H9 (cell line): ENCODE measurements at regions not wholly inside any gene's neighbourhood (a gene's known extent, or its start where the extent isn't known, plus 50 kb on each side); places are given as distances from the start of the nearest gene placed in this dataset.

ENCODE experiments used
- DNase-seq: peaks from one replicate; pipeline ENCODE4 v3.0.0-alpha.2; 2017
- H2AFZ ChIP-seq: one replicate; pipeline ENCODE4 v1.6.1; 2013; ENCODE audit warnings: mild to moderate bottlenecking, low read length, control low read depth, moderate library complexity
- H2AK5ac ChIP-seq: 2 replicates; pipeline ENCODE4 v1.6.1; 2013; ENCODE audit warnings: low read length, control low read depth, mixed read lengths; ENCODE audit not compliant: insufficient read length
- H2BK120ac ChIP-seq: one replicate; pipeline ENCODE4 v1.6.1; 2013; ENCODE audit warnings: low read depth, mild to moderate bottlenecking, low read length, control low read depth, inconsistent platforms; ENCODE audit not compliant: poor library complexity, severe bottlenecking
- H2BK12ac ChIP-seq: 2 replicates; pipeline ENCODE4 v1.6.1; 2013; ENCODE audit warnings: low read length, control low read depth, mixed read lengths, low read depth; ENCODE audit not compliant: insufficient read length
- H2BK15ac ChIP-seq: 2 replicates; pipeline ENCODE4 v1.6.1; 2013; ENCODE audit warnings: low read depth, low read length, control low read depth
- H2BK20ac ChIP-seq: one replicate; pipeline ENCODE4 v1.6.1; 2013; ENCODE audit warnings: low read depth, mild to moderate bottlenecking, low read length, control low read depth, inconsistent platforms; ENCODE audit not compliant: poor library complexity, severe bottlenecking
- H2BK5ac ChIP-seq: 2 replicates; pipeline ENCODE4 v1.6.1; 2013; ENCODE audit warnings: low read length, control low read depth, mixed read lengths; ENCODE audit not compliant: insufficient read length
- H3K14ac ChIP-seq: 2 replicates; pipeline ENCODE4 v1.6.1; 2013; ENCODE audit warnings: low read length, control low read depth; ENCODE audit not compliant: insufficient read depth
- H3K18ac ChIP-seq: 2 replicates; pipeline ENCODE4 v1.6.1; 2013; ENCODE audit warnings: low read depth, mild to moderate bottlenecking, mixed read lengths, low read length, control low read depth; ENCODE audit not compliant: insufficient read length
- H3K23ac ChIP-seq: 2 replicates; pipeline ENCODE4 v1.6.1; 2013; ENCODE audit warnings: low read length, control low read depth, mixed read lengths, low read depth; ENCODE audit not compliant: insufficient read length
- H3K23me2 ChIP-seq: 2 replicates; pipeline ENCODE4 v1.6.1; 2013; ENCODE audit warnings: low read depth, mild to moderate bottlenecking, mixed read lengths, low read length, control low read depth; ENCODE audit not compliant: insufficient read length, poor library complexity, severe bottlenecking
- H3K27ac ChIP-seq: 2 replicates; pipeline ENCODE4 v1.5.1; 2013; ENCODE audit warnings: low read length, control low read depth, mixed read lengths, low read depth; ENCODE audit not compliant: insufficient read length
- H3K27me3 ChIP-seq: 2 replicates; pipeline ENCODE4 v1.6.1; 2013; ENCODE audit warnings: low read length, control low read depth, inconsistent platforms; ENCODE audit not compliant: insufficient read depth
- H3K4ac ChIP-seq: 2 replicates; pipeline ENCODE4 v1.6.1; 2013; ENCODE audit warnings: low read depth, mild to moderate bottlenecking, control low read depth, inconsistent platforms, low read length, moderate library complexity
- H3K4me1 ChIP-seq: 2 replicates; pipeline ENCODE4 v1.6.1; 2013; ENCODE audit warnings: low read length, control low read depth, inconsistent platforms; ENCODE audit not compliant: insufficient read depth
- H3K4me2 ChIP-seq: 2 replicates; pipeline ENCODE4 v1.6.1; 2013; ENCODE audit warnings: low read length, control low read depth, mixed read lengths; ENCODE audit not compliant: insufficient read length, insufficient read depth
- H3K56ac ChIP-seq: 2 replicates; pipeline ENCODE4 v1.6.1; 2013; ENCODE audit warnings: low read depth, mild to moderate bottlenecking, mixed read lengths, low read length, control low read depth; ENCODE audit not compliant: insufficient read length
- H3K79me1 ChIP-seq: 2 replicates; pipeline ENCODE4 v1.6.1; 2013; ENCODE audit warnings: low read depth, mild to moderate bottlenecking, moderate library complexity, low read length, control low read depth, inconsistent platforms; ENCODE audit not compliant: insufficient read depth, poor library complexity, severe bottlenecking
- H3K79me2 ChIP-seq: 2 replicates; pipeline ENCODE4 v1.6.1; 2013; ENCODE audit warnings: low read length, control low read depth, inconsistent platforms; ENCODE audit not compliant: insufficient read depth
- H3K9ac ChIP-seq: 2 replicates; pipeline ENCODE4 v1.6.1; 2013; ENCODE audit warnings: low read length, control low read depth, mixed read lengths; ENCODE audit not compliant: insufficient read length; ENCODE audit errors: extremely low read depth
- H3K9me3 ChIP-seq: one replicate; pipeline ENCODE4 v1.6.1; 2013; ENCODE audit warnings: low read depth, low read length, inconsistent platforms; ENCODE audit not compliant: control insufficient read depth
- H3T11ph ChIP-seq: one replicate; pipeline ENCODE4 v1.6.1; 2013; ENCODE audit warnings: mild to moderate bottlenecking, low read length, control low read depth, inconsistent platforms
- H4K20me1 ChIP-seq: one replicate; pipeline ENCODE4 v1.6.1; 2013; ENCODE audit not compliant: control insufficient read depth, insufficient read length, insufficient read depth
- H4K5ac ChIP-seq: 2 replicates; pipeline ENCODE4 v1.6.1; 2013; ENCODE audit warnings: low read depth, mild to moderate bottlenecking, mixed read lengths, low read length, control low read depth; ENCODE audit not compliant: insufficient read length
- H4K8ac ChIP-seq: replicated peaks from 2 replicates; pipeline ENCODE4 v1.6.1; 2013; ENCODE audit warnings: low read length, control low read depth, mixed read lengths, low read depth; ENCODE audit not compliant: insufficient read length
- H4K91ac ChIP-seq: 2 replicates; pipeline ENCODE4 v1.6.1; 2013; ENCODE audit warnings: low read depth, mild to moderate bottlenecking, moderate library complexity, mixed read lengths, low read length, control low read depth; ENCODE audit not compliant: insufficient read length
- H3K27ac Mint-ChIP-seq, 3 experiments: 2 replicates in 2 of 3; 3 replicates in 1 of 3; pipeline ENCODE4 v1.8.0; 2020 to 2021; ENCODE audit warnings: mixed read lengths in 3 of 3, mild to moderate bottlenecking in 1 of 3, moderate library complexity in 1 of 3
- H3K27me3 Mint-ChIP-seq: 2 replicates; pipeline ENCODE4 v1.8.0; 2021; ENCODE audit warnings: low read depth, mild to moderate bottlenecking, moderate library complexity, mixed read lengths
- H3K36me3 Mint-ChIP-seq, 3 experiments: 2 replicates in 2 of 3; 3 replicates in 1 of 3; pipeline ENCODE4 v1.8.0; 2020 to 2021; ENCODE audit warnings: low read depth in 3 of 3, mixed read lengths in 3 of 3; ENCODE audit not compliant: insufficient read depth in 1 of 3
- H3K4me1 Mint-ChIP-seq, 2 experiments: 2 replicates each; pipeline ENCODE4 v1.8.0; 2020; ENCODE audit warnings: mixed read lengths in 2 of 2
- H3K4me3 Mint-ChIP-seq, 2 experiments: 2 replicates in 1 of 2; 3 replicates in 1 of 2; pipeline ENCODE4 v1.8.0; 2020 to 2021; ENCODE audit warnings: mild to moderate bottlenecking in 2 of 2, mixed read lengths in 2 of 2, moderate library complexity in 1 of 2
- H3K9me3 Mint-ChIP-seq, 2 experiments: 2 replicates in 1 of 2; 3 replicates in 1 of 2; pipeline ENCODE4 v1.8.0; 2020; ENCODE audit warnings: mild to moderate bottlenecking in 2 of 2, mixed read lengths in 2 of 2, moderate library complexity in 1 of 2
- CTCF ChIP-seq: fragments of 200-600 bp; sonication (generic); conservative IDR thresholded peaks from 3 replicates; pipeline ENCODE4 v1.8.0; 2021; ENCODE audit warnings: antibody characterized with exemption, mild to moderate bottlenecking
- whole genome bisulfite sequencing: extraction: QIAGEN DNeasy Blood & Tissue Kit; methylation state at CpG from one replicate; pipeline ENCODE4 v1.1.7; 2013; ENCODE audit warnings: missing lambda C conversion rate, low lambda C conversion rate, mixed read lengths; ENCODE audit not compliant: insufficient read length; ENCODE audit errors: extremely low coverage; 5-methylcytosine and 5-hydroxymethylcytosine counted together

- no peak overlapping the region for H3K14ac ChIP-seq
- H4K91ac ChIP-seq: no peak overlapping the region
- no peak overlapping the region for H3K27ac Mint-ChIP-seq
- no peak overlapping the region for H3K23ac ChIP-seq
- no peak overlapping the region for H3K56ac ChIP-seq
- H3K4ac ChIP-seq: no peak overlapping the region
- no CpG with 5 or more reads among the region's 2 CpGs for WGBS
- no peak overlapping the region for H3K27ac ChIP-seq
- no peak overlapping the region for H2BK15ac ChIP-seq
- no peaks in the 10 kb centered on the region for H3K79me2 ChIP-seq
- H3K9me3 Mint-ChIP-seq: no peaks in the 10 kb centered on the region
- H2AFZ ChIP-seq: no peak overlapping the region
- no peaks in the 10 kb centered on the region for H3K4me1 Mint-ChIP-seq
- H4K5ac ChIP-seq: no peak overlapping the region
- H3K36me3 Mint-ChIP-seq: no peaks in the 10 kb centered on the region
- no peak overlapping the region for H2BK120ac ChIP-seq
- H4K20me1 ChIP-seq: no peaks in the 10 kb centered on the region
- TF ChIP-seq CTCF: no peak
- no peaks in the 10 kb centered on the region for H3K27me3 ChIP-seq
- no peak overlapping the region for H4K8ac ChIP-seq
- no peaks in the 10 kb centered on the region for H3K4me1 ChIP-seq
- H2BK12ac ChIP-seq: no peak overlapping the region
- peaks cover 2% of the 10 kb centered on the region; the same call in 1 of the 2 replicates for H3K27me3 Mint-ChIP-seq
- H3T11ph ChIP-seq: no peak overlapping the region
- no peak overlapping the region for H3K9ac ChIP-seq
- H2AK5ac ChIP-seq: no peak overlapping the region
- no peak for DNase-seq
- H3K23me2 ChIP-seq: no peaks in the 10 kb centered on the region
- H3K18ac ChIP-seq: no peak overlapping the region
- H3K4me3 Mint-ChIP-seq: no peak overlapping the region
- H3K4me2 ChIP-seq: no peak overlapping the region
- no peaks in the 10 kb centered on the region for H3K79me1 ChIP-seq
- no peak overlapping the region for H2BK20ac ChIP-seq
- no peaks in the 10 kb centered on the region for H3K9me3 ChIP-seq
- no peak overlapping the region for H2BK5ac ChIP-seq
Measured at GRCh38 chr14:21991130-21991529, 317.5 kb upstream of the OR4E1 start.
